ENCODE measurements at regions not wholly inside any gene's neighbourhood (a gene's known extent, or its start where the extent isn't known, plus 50 kb on each side); places are given as distances from the start of the nearest gene placed in this dataset.

DNA sequence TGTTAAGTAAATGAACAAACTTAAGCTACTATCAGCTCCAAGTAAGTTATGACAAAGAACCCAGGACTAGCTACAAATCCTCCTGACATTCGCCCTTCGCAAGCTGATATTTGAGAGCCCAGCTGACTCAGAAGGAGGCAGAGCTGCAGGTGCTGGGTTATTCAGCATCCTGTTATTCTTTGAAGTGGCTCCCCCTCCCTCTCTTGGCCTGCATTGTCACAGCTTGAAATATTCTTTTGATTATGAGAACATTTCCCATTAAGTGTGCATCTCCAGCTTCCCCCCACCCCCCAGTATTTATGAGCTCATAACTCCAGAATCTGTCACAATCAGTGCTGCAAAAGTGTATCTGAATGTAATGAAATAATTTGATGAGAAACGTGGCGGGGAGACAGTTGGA, 78.8 kb upstream of the RALY start:
- TF ChIP-seq, protein P1, sequence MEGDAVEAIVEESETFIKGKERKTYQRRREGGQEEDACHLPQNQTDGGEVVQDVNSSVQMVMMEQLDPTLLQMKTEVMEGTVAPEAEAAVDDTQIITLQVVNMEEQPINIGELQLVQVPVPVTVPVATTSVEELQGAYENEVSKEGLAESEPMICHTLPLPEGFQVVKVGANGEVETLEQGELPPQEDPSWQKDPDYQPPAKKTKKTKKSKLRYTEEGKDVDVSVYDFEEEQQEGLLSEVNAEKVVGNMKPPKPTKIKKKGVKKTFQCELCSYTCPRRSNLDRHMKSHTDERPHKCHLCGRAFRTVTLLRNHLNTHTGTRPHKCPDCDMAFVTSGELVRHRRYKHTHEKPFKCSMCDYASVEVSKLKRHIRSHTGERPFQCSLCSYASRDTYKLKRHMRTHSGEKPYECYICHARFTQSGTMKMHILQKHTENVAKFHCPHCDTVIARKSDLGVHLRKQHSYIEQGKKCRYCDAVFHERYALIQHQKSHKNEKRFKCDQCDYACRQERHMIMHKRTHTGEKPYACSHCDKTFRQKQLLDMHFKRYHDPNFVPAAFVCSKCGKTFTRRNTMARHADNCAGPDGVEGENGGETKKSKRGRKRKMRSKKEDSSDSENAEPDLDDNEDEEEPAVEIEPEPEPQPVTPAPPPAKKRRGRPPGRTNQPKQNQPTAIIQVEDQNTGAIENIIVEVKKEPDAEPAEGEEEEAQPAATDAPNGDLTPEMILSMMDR (IDR thresholded peaks at IDR 0.05) = no peak
- ATAC-seq (ENCODE audit: insufficient number of reproducible peaks, low FRiP score, low read depth) (no peak), DNase-seq (ENCODE audit: low spot score) (no peak)
- no peaks in the 10 kb centered on the region for H3K27me3 ChIP-seq (replicated peaks; ENCODE audit: insufficient read depth)
- no peak overlapping the region for H3K4me3 ChIP-seq
- no peaks in the 10 kb centered on the region for H3K9me3 ChIP-seq
- peaks cover 7 to 22% of the 10 kb centered on the region in 2 donors for H3K4me1 ChIP-seq (ENCODE audit: control insufficient read depth in 1 of 2, low read depth in 2 of 2)
- H3K27ac ChIP-seq = no peak overlapping the region
- H3K36me3 ChIP-seq = no peaks in the 10 kb centered on the region

DNA sequence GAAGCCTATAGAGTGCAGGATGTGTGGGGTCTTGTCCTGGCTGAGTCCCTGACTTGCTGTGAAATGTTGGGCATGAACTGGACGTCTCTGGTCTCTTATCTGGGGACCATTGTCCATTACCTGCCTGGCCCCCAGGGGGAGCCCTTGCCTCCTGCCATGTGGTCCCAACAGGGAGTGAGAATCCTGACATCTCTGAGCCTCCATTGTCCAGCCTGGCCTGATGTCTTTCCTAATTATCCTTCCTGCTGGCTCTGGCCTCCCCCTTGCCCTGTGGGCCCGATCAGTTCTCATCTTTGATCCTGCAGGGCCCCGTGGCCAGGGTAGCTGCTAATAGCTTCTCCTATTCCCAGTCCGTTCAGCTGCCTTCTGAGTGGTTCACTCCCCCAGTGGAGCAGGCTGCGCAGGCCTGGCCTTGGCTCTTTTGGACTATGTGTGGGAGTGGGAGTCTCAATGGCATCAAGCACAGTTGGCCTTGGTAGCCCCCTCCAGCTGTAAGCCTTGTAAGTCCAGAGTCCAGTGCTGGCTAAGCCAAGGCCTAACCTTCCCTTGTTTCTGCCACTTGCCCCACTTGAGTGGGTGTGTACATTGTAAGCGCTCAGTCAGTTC, 77.9 kb upstream of the RALY start:
- TF ChIP-seq, protein P1 (IDR thresholded peaks at IDR 0.05) = no peak
- H3K9me3 ChIP-seq = no peaks in the 10 kb centered on the region
- H3K27me3 ChIP-seq (replicated peaks; ENCODE audit: insufficient read depth) = no peaks in the 10 kb centered on the region
- DNase-seq (ENCODE audit: low spot score) (no peak), ATAC-seq (ENCODE audit: insufficient number of reproducible peaks, low FRiP score, low read depth) (no peak)
- H3K4me1 ChIP-seq (ENCODE audit: control insufficient read depth in 1 of 2, low read depth in 2 of 2) = peaks cover 1 to 13% of the 10 kb centered on the region in 2 donors
- H3K4me3 ChIP-seq = no peak overlapping the region
- no peaks in the 10 kb centered on the region for H3K36me3 ChIP-seq
- H3K27ac ChIP-seq = no peak overlapping the region

GRCh38 chr20:33916768-33917167, 76.9 kb upstream of the RALY start:
- no peak for DNase-seq (ENCODE audit: low spot score)
- Histone ChIP-seq H3K4me1 (ENCODE audit: control insufficient read depth in 1 of 2, low read depth in 2 of 2) (peaks cover 0 to 4% of the 10 kb centered on the region in 2 donors), H3K9me3 (no peaks in the 10 kb centered on the region), H3K36me3 (no peaks in the 10 kb centered on the region), H3K4me3 (no peak overlapping the region), H3K27me3 (replicated peaks; ENCODE audit: insufficient read depth) (no peaks in the 10 kb centered on the region), H3K27ac (no peak overlapping the region)
- no peak for ATAC-seq (ENCODE audit: insufficient number of reproducible peaks, low FRiP score, low read depth)
- TF ChIP-seq, protein P1 (IDR thresholded peaks at IDR 0.05) = no peak

GRCh38 chr20:33917831-33918525, 75.7 kb upstream of the RALY start:
- Histone ChIP-seq H3K4me3 (no peak overlapping the region), H3K9me3 (no peaks in the 10 kb centered on the region), H3K36me3 (no peaks in the 10 kb centered on the region), H3K27me3 (replicated peaks; ENCODE audit: insufficient read depth) (no peaks in the 10 kb centered on the region), H3K4me1 (ENCODE audit: control insufficient read depth in 1 of 2, low read depth in 2 of 2) (no peaks in the 10 kb centered on the region), H3K27ac (no peak overlapping the region)
- DNase-seq (ENCODE audit: low spot score) = no peak
- TF ChIP-seq, protein P1 (IDR thresholded peaks at IDR 0.05) = no peak
- ATAC-seq (ENCODE audit: insufficient number of reproducible peaks, low FRiP score, low read depth) = no peak

- Histone ChIP-seq H3K27me3 (replicated peaks; ENCODE audit: insufficient read depth) (no peaks in the 10 kb centered on the region), H3K4me1 (ENCODE audit: control insufficient read depth in 1 of 2, low read depth in 2 of 2) (no peaks in the 10 kb centered on the region), H3K36me3 (no peaks in the 10 kb centered on the region), H3K27ac (no peak overlapping the region), H3K9me3 (no peaks in the 10 kb centered on the region), H3K4me3 (no peak overlapping the region)
- ATAC-seq (ENCODE audit: insufficient number of reproducible peaks, low FRiP score, low read depth) (no peak), DNase-seq (ENCODE audit: low spot score) (no peak)
- TF ChIP-seq, protein P1 (IDR thresholded peaks at IDR 0.05) = no peak
Observed at GRCh38 chr20:33918662-33919061, 75.0 kb upstream of the RALY start.
